ENCODE measurements at regions not wholly inside any gene's neighbourhood (a gene's known extent, or its start where the extent isn't known, plus 50 kb on each side); places are given as distances from the start of the nearest gene placed in this dataset.
"Not testable (repeated sequence)": the region's sequence is repeated elsewhere in the genome, so short reads cannot be mapped to it uniquely, and the experiment has no call there.

DNA sequence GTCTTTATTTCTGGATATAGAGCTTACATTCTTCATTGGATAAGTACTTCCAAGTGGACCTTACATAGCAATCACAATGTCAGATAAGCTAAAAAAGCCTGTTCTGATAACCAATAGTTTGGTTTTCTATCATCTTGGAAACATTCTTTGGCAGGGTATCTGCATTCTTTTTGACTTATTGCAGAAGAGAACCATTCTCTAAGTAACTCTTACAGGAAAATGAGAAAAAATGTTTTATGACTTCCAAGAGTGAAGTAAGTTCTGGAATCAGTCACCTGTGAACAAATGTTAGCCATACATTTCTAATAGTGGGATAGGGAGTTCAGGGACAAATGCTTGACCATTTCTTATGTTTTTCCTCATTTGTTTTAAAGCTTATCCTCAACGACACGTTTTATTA is 564.0 kb downstream of the CD109 start:
- no peak for DNase-seq

DNA sequence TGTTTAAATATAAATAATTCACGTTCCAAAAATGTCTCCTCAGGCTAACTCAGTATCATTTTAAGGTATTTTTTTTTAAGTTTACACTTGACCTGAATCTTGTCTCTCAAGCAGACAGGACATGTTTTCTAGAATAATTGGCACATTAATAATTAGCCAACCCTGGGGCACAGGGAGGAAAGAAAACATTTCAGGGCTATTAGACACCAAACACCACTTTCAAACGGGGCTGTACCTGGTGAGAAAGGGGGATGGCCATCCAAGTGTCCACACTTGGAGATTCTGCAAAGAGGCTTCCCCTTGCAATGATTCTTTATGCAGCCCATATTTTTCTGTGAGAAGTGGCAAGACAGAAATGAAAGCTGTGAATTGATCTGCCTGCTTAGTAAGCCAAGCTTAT is 560.8 kb downstream of the CD109 start:
- DNase-seq = no peak

DNA sequence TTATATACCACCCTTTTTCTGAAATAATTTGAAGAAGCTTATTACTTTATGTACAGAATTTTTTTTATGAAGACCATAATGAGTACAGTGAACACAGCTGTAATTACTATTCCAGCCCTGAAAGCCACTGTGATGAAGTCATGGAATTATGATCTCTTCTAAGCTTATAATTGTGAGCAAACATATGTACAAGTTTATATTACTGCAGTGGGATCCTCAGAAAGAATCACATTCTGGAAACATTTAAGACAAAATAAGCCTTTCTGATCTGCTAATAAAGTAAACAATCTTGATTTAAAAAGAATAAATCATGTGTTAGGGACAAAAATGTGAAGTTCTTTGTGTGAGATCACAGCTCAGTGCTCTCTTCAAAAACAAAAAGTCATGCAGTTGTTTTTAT is 560.4 kb downstream of the CD109 start:
- no peak for DNase-seq

DNA sequence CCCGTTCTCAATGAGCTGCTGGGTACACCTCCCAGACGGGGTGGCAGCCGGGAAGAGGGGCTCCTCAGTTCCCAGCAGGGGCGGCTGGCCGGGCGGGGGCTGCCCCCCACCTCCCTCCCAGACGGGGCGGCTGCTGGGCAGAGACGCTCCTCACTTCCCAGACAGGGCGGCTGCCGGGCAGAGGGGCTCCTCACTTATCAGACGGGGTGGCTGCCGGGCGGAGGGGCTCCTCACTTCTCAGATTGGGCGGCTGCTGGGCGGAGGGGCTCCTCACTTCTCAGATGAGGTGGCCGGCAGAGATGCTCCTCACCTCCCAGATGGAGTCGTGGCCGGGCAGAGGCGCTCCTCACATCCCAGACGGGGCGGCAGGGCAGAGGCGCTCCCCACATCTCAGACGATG is 559.0 kb downstream of the CD109 start:
- DNase-seq = not testable (repeated sequence)

DNA sequence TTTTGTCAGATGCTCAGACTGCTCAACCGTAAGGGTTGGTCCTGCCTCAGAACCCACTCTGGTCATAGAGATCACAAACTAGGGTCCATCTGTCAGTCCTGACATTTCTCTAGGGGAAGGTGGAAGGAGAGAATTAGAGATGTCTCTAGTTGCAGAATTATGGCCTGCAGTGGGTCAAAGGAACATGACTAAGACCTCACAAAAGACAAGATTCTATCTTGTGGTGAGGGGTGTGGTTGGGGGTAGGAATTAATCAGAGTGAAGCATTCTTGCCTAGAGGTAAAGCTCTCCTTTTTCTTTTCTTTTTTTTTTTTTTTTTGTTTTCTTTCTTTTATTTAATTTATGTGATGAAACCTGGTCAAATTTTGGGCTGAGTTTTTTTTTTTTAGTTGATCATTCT is 558.1 kb downstream of the CD109 start:
- DNase-seq = not testable (repeated sequence)

DNA sequence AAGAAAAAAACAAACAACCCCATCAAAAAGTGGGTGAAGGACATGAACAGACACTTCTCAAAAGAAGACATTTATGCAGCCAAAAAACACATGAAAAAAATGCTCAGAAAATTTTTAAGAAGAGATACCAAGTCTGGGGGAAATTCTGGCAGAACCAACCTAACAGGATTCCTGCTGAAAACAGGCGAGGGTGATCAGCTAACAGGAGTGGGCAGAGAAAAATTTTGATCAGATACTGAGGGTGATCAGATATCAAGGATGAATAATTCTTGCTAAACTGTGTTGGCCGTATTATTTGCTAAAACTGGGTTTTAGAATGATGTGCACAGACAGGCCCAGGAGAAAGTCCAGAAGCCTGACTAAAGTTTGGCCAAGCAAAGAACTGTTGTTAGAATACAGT is 557.3 kb downstream of the CD109 start:
- DNase-seq = no peak

DNA sequence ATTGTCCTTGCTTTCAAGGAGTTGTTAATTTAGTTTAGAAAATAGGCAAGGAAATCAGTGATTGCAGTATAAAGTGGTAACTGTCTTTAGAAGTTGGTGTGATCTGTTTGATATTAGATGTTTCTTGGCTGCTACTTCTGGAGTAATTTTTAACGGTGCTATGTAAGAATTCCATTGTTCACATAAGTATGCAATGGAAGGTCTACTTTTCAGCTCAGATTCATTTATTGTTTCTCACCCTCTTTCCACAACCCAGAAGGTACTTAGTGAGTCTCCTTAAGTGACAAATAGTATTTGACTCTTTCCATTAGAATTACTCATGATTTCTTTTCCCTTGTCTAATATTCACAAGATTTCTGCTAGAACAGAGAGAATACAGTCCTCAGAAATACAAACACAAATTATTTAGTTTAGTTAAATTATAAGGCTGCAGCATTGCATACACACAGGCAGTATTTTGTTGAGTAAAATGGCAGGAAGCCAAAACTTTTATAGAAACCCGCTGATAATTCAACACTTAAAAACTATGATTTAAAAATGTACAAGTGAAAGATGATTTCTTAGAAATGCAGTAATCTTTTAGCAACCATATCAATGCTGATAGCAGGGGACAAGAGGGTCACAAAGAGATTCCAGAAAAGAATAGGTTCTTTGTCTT is 554.3 kb downstream of the CD109 start:
- no peak for DNase-seq

DNA sequence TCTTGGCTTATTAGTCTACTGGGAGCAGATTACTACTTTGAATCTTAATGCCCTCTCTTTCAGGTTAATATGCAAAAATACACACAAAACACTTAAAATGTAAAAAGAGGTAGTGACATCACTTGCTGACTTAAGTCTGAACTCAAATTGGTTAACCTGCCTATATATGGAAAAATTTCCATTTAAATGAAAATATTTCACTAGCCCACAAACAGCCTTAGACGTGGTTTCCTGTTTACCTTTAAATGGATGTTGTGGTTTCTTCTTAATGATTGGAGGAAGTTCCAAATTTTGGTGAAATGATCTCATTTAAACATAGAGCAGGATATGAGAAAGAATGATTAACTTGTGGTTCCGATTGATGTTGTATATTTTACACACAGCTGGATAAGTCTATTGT is 553.7 kb downstream of the CD109 start:
- no peak for DNase-seq

DNA sequence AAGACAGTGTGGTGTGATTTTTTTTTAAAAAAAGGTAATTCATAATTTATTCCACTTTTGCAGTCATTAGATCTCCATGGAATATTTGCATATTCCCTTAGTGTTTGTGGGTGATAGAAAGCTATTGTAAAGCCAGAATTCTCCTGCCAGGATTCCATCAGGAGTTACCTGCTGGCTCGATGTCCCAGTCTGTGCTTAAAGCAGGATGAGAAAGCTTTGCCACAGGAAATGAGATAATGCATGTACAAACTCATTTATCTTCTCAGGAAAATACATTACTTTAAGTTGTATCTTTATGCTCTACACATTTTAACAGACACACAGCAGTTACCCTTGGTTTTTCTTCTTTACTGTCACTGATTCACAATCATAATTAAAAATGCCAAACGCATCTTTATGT is 553.0 kb downstream of the CD109 start:
- no peak for DNase-seq

DNA sequence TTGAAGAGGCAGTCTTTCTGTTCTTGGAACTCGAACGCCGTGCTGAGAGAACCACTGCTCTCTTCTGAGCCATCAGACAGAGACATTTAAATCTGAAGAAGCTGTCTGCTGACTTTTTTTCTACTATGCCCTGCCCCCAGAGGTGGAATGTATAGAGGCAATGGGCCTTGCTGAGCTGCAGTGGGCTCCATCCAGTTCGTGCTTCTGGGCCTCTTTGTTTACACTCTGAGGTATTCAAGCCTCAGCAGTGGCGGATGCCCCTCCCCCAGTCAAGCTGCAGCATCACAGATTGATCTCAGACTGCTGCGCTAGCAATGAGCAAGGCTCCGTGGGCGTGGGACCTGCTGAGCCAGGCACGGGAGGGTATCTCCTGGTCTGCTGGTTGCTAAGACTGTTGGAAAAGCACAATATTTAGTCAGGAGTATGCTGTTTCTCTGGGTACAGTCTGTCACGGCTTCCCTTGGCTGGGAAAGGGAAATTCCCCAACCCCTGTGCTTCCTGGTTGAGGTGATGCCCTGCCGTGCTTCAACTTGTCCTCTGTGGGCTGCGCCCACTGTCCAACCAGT is 526.8 kb downstream of the CD109 start:
- DNase-seq = no peak

DNA sequence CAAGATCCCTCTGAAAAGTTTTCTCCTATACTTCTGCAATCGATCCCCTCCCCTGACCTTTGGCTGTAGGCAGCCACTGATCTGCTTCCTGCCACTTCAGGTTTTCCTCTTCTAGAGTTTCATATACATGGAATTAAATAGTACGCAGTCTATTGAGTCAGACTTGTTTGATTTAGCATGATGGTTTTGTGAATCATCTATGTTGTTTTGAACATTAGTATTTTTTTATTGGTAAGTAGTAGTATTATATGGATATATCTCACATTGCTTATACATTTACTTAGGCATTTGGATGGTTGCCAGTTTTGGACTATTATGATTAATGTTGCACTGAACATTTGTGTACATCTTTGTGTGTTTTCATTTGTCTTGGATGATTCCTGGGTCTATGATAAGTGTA is 518.0 kb downstream of the CD109 start:
- DNase-seq = no peak

DNA sequence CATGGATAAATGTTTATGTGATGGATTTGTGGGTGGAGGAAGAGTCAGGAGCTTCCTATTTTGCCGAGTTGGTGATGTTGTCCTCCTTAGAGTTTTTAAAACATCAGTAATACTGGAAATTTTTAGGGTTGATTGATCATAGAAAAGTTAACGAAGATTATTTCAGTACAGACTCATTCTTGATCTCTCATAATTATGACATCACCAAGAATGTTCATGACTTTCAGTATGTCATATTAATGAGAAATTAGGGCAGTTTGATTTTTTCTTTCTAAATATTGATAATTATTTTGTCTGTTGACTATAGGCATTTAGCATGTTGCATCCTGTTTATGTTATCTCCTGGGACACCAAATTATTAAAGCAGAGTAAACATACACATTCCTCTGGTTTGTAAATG is 512.2 kb downstream of the CD109 start:
- DNase-seq = no peak

DNA sequence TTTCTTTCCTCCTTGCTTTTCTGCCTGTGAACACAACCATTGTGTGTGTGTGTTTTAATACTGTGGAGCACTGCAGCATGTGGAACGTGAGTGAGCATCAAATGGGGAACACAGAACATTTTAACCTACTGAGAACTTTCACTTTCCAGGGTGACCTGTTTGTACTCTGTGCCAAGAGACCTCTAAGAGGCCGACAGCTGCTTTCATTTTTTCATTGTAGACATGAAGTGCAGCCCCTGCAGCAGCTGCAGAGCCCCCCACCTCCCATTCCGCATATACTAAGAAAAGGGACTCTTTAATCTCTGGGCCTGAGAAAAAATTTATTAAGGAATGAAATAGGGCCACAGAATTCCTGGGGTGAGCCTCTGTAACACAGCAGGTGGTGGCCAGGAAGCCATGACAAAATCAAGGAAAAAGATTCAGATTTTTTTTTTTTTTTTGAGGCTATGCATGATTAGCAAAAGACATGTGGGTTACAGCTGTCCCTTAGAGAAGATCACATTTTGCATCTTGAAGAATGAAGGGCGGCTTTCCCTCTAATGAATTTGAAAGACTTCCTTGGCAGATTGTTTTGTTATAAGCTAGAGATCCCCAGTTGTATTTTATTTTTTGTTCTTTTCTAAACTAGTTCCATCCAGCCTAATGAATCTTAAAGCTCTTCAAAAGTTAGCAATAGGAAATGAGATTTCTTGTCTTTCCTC is 503.4 kb downstream of the CD109 start:
- no peak for DNase-seq

DNA sequence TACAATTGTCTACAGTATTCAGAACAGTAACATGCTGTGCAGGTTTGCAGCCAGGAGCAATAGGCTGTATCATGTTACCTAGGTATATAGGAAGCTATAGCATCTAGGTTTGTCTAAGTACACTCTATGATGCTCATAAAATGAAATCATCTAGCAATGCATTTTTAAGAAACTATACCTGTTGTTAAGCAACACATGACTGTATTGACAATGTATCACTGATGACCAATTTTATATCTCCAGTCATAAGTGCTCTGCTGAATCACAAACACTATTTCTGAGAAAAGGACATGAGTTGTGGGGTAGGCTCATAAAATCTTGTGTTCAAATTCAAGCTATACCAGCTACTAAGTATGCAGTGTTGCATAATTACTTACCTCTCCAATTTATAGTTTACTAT is 501.3 kb downstream of the CD109 start:
- DNase-seq = no peak

DNA sequence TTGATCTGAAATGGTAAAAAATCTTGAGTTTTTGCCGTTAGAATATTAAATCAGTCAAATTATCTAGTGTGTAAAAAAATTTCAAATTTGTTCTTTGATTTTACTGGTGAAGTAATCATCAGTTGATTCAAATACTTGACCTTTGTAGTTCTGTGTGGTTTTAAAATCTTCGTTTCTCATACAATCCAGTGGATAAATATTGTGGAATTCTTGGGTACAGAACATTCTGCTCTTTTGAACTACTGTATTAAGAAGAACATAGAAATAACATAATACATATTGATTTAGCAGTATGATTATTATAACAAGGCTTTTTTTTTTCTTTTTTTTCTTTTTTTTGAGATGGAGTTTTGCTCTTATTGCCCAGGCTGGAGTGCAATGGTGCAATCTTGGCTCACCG is 491.8 kb downstream of the CD109 start:
- DNase-seq = no peak

DNA sequence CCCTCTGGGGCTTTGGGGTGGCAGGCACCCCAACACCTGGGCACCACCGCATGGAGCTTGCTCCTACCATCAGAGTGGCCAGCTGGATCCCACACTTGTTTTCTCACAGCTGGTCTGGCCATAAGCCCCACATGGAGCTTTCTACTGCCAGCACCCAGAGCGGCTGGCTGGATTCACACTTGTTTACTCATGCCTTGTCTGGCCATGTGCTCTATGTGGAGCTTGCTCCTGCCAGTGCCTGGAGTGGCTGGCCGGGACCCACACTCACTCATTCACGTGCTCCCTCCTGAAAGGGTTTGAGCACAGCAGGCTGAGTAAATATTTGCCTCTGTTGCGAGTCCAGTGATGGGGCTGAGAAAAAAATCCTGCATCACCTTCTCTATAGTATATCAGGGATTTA is 487.0 kb downstream of the CD109 start:
- DNase-seq = no peak

DNA sequence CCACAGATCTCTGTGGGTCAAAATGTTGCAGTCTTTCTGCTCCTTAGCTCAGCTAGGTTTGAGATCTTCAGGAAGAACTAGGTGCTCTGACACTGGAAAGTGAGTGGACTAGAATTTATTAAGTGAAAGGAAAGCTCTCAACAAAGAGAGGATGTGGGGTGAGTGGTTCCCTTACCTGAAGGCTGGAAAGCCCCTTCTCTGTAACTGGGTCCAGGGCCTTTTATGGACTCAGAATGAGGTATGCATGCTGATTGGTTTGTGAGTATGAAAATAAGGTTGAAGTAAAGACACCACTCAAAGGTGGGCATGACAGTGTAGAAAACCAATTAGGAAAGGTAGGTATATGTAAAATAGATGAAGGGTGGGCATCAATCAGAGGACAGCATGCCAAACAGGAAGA is 485.5 kb downstream of the CD109 start:
- DNase-seq = no peak

DNA sequence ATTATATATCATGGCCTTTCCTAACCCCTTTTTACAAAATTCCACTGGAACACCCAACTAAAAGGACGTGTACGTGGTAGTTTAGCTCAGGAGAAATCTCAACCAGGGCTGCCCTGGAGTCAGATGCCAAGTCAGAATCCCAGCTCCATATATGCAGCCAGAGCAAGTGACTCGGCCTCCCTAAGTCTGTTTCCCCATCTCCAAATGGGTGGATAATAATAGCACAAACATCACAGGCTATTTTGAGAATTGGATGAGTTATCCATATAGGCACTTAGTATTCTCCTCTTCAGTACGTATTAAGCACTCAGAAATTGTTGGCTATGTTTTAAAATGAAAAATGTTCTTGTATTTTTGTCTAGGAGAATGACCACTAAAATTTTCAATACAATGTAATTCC is 481.5 kb downstream of the CD109 start:
- DNase-seq = no peak

DNA sequence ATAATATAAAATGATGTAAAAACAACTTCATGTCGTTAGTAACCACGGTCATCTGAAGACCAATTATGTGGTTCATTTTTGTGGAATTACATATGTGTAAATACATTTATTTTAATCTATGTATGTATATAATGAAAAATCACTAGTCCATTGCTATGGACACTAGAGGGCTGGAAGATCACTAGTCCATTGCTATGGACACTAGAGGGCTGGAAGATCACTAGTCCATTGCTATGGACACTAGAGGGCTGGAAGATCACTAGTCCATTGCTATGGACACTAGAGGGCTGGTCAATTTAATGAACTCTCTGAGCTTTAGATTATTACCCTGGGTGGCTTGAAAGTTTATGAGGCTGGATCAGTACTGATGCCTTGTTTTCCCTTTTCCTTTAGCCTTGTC is 474.5 kb downstream of the CD109 start:
- DNase-seq = not testable (repeated sequence)

DNA sequence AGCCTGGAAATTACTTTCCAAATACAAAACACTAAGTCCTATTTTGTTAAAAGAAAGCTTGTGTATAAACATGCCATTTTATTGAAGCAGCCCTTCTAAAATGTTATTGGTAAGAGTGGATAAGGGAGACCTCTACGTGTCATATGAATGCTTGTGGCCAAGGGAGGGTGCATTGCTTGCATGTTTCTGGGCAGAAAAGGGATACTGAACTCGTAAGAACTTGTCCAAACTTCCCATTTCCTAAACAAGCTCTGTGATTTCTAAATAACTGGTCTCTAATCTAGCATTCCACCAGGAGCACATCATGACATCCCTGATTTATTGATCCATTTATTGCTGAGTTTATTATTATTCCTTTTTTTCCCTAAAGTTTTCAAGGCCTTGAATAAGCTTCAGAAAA is 474.1 kb downstream of the CD109 start:
- DNase-seq = no peak

DNA sequence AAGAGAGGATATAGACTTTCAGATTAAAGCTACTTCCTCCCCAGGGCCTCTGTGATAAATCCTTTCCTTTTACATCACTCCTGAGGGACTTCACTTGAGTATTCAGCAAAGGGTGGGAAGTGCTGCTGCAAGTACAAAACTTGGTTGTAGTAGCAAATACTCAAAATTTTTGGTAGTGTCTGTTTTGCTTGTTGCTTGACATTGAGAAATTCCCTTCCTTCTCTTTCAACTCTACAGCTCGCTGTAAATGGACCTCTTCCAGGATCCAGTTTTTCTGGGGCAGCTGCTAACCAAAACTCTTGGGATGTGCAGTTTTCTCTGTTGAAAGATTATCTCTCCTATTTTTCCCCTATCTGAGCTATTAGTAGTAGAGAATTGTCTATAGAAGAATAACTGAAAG is 472.0 kb downstream of the CD109 start:
- no peak for DNase-seq

DNA sequence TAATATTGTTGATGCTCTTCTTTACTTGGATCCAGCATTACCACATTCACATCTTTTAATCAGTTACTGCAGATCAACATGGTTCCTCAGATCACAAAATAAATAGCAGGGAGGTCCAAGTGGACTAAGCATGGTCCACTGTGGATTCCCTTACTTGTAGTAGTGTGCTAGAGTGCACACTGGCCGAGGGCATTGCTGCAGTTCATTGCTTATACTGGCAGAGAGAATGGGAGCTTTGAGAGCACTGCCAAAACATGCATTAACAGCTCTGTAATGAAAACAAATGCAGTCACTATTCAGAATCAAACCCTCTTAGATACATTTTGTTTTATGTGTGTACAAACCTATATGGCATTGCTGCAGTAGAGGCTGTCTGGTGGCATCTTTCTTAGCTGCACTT is 471.5 kb downstream of the CD109 start:
- no peak for DNase-seq

DNA sequence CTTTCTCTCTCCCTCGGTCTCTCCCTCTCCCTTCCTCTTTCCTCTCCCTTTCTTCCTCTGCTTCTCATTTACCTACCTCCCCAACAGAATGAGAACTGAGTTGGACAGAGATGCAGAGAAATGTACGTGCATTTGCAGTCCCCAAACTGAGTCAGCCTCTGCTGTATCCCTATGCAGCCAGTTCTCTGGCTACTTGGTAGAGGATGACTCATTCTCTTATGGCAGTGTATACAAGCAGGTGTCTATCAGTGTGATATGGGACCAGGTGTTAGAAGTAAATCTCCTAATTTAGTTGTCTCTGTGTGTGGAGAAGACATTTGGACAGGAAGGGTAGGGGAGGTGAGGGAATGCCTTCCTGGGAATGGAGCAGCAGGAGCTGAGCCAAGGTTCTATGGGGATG is 470.8 kb downstream of the CD109 start:
- DNase-seq = no peak

DNA sequence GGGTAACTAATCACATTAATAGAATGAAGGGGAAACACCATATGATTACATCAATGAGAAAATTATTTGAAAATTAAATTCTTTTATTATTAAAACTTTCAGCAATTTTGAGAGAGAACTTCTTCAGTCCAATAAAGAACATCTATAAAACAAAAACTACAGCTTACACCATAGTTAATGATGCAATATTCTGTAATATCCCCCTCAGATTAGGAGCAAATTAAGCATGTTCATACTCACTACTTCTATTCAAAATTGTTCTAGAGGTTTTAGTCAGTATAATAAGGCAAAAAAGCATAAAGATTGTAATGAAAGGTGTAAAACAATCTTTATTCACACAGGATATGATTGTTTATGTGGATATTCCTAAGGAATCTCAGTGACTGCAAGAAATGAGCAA is 465.4 kb downstream of the CD109 start:
- no peak for DNase-seq
